ENCODE measurements at regions not wholly inside any gene's neighbourhood (a gene's known extent, or its start where the extent isn't known, plus 50 kb on each side); places are given as distances from the start of the nearest gene placed in this dataset.

GRCh38 chr1:94643819-94644218 is 102.3 kb upstream of the F3 start:
- in situ Hi-C loops (cut with MboI) = no loop called here
- Histone ChIP-seq H3K9ac (no peak overlapping the region), H3K4me1 (ENCODE audit: insufficient read depth) (peaks cover 34% of the 10 kb centered on the region), H3K36me3 (ENCODE audit: low read depth) (no peaks in the 10 kb centered on the region), H3K27me3 (replicated peaks; ENCODE audit: insufficient read depth) (no peaks in the 10 kb centered on the region), H2AFZ (no peak overlapping the region), H3K27ac (no peak overlapping the region), H3K4me3 (no peak overlapping the region), H3K9me3 (ENCODE audit: low read depth) (no peaks in the 10 kb centered on the region), H3K79me2 (ENCODE audit: insufficient read depth) (no peaks in the 10 kb centered on the region), H4K20me1 (ENCODE audit: insufficient read depth) (no peaks in the 10 kb centered on the region), H3K4me2 (ENCODE audit: unreplicated experiment) (no peak overlapping the region), H3F3A (ENCODE audit: insufficient read depth) (peaks cover 37% of the 10 kb centered on the region), H3K9me2 (ENCODE audit: insufficient read depth) (no peaks in the 10 kb centered on the region)
- TF ChIP-seq EZH2 (IDR thresholded peaks at IDR 0.05; ENCODE audit: insufficient read depth, poor library complexity, severe bottlenecking) = no peak
- TF ChIP-seq EZH2phosphoT487 (IDR thresholded peaks at IDR 0.05; ENCODE audit: insufficient read depth, low read depth) = no peak
- 96 to 97% methylated on average over 7 of the region's 7 CpGs for WGBS, 2 experiments (ENCODE audit: low coverage in 1 of 2, low lambda C conversion rate in 2 of 2, missing lambda C conversion rate in 2 of 2)
- DNase-seq = no peak

- peaks cover 26% of the 10 kb centered on the region for H3K4me1 ChIP-seq (ENCODE audit: insufficient read depth)
- no peak overlapping the region for H3K27ac ChIP-seq
- H3K79me2 ChIP-seq (ENCODE audit: insufficient read depth) = no peaks in the 10 kb centered on the region
- in situ Hi-C loops (cut with MboI) = no loop called here
- TF ChIP-seq EZH2phosphoT487 (IDR thresholded peaks at IDR 0.05; ENCODE audit: insufficient read depth, low read depth) (no peak), EZH2 (IDR thresholded peaks at IDR 0.05; ENCODE audit: insufficient read depth, poor library complexity, severe bottlenecking) (no peak)
- peaks cover 32% of the 10 kb centered on the region for H3F3A ChIP-seq (ENCODE audit: insufficient read depth)
- H3K36me3 ChIP-seq (ENCODE audit: low read depth) = no peaks in the 10 kb centered on the region
- WGBS, 2 experiments (ENCODE audit: low coverage in 1 of 2, low lambda C conversion rate in 2 of 2, missing lambda C conversion rate in 2 of 2) = 88 to 94% methylated on average over 6 of the region's 6 CpGs
- no peaks in the 10 kb centered on the region for H4K20me1 ChIP-seq (ENCODE audit: insufficient read depth)
- no peaks in the 10 kb centered on the region for H3K27me3 ChIP-seq (replicated peaks; ENCODE audit: insufficient read depth)
- H2AFZ ChIP-seq = no peak overlapping the region
- DNase-seq = no peak
- H3K9me3 ChIP-seq (ENCODE audit: low read depth) = no peaks in the 10 kb centered on the region
- no peak overlapping the region for H3K4me3 ChIP-seq
- no peak overlapping the region for H3K4me2 ChIP-seq (ENCODE audit: unreplicated experiment)
- no peak overlapping the region for H3K9ac ChIP-seq
- H3K9me2 ChIP-seq (ENCODE audit: insufficient read depth) = no peaks in the 10 kb centered on the region
These were observed 101.2 kb upstream of the F3 start for GRCh38 chr1:94642617-94643321.

- Histone ChIP-seq H3K27me3 (replicated peaks; ENCODE audit: insufficient read depth) (no peaks in the 10 kb centered on the region), H3K4me1 (ENCODE audit: insufficient read depth) (peaks cover 24% of the 10 kb centered on the region), H4K20me1 (ENCODE audit: insufficient read depth) (no peaks in the 10 kb centered on the region), H2AFZ (no peak overlapping the region), H3K4me3 (no peak overlapping the region), H3F3A (ENCODE audit: insufficient read depth) (peaks cover 25% of the 10 kb centered on the region), H3K36me3 (ENCODE audit: low read depth) (no peaks in the 10 kb centered on the region), H3K27ac (no peak overlapping the region), H3K4me2 (ENCODE audit: unreplicated experiment) (no peak overlapping the region), H3K9ac (no peak overlapping the region), H3K9me3 (ENCODE audit: low read depth) (no peaks in the 10 kb centered on the region), H3K79me2 (ENCODE audit: insufficient read depth) (no peaks in the 10 kb centered on the region), H3K9me2 (ENCODE audit: insufficient read depth) (no peaks in the 10 kb centered on the region)
- 83 to 84% methylated on average over 6 of the region's 6 CpGs for WGBS, 2 experiments (ENCODE audit: low coverage in 1 of 2, low lambda C conversion rate in 2 of 2, missing lambda C conversion rate in 2 of 2)
- TF ChIP-seq EZH2 (IDR thresholded peaks at IDR 0.05; ENCODE audit: insufficient read depth, poor library complexity, severe bottlenecking) (no peak), EZH2phosphoT487 (IDR thresholded peaks at IDR 0.05; ENCODE audit: insufficient read depth, low read depth) (no peak)
- in situ Hi-C loops (cut with MboI) = no loop called here
- DNase-seq = no peak
These were observed 100.4 kb upstream of the F3 start for GRCh38 chr1:94641990-94642389.

GRCh38 chr1:94640125-94640524 is 98.6 kb upstream of the F3 start:
- no peak overlapping the region for H2AFZ ChIP-seq
- H3K36me3 ChIP-seq (ENCODE audit: low read depth) = no peaks in the 10 kb centered on the region
- H3K4me2 ChIP-seq (ENCODE audit: unreplicated experiment) = no peak overlapping the region
- H3K4me3 ChIP-seq = no peak overlapping the region
- no peaks in the 10 kb centered on the region for H3K9me2 ChIP-seq (ENCODE audit: insufficient read depth)
- no peak overlapping the region for H3K27ac ChIP-seq
- in situ Hi-C loops (cut with MboI) = no loop called here
- DNase-seq = no peak
- no peaks in the 10 kb centered on the region for H3K27me3 ChIP-seq (replicated peaks; ENCODE audit: insufficient read depth)
- H4K20me1 ChIP-seq (ENCODE audit: insufficient read depth) = no peaks in the 10 kb centered on the region
- H3K9me3 ChIP-seq (ENCODE audit: low read depth) = no peaks in the 10 kb centered on the region
- H3K79me2 ChIP-seq (ENCODE audit: insufficient read depth) = no peaks in the 10 kb centered on the region
- no peak overlapping the region for H3K9ac ChIP-seq
- WGBS, 2 experiments (ENCODE audit: low coverage in 1 of 2, low lambda C conversion rate in 2 of 2, missing lambda C conversion rate in 2 of 2) = 99 to 100% methylated on average over 2 of the region's 2 CpGs
- no peak for TF ChIP-seq EZH2 (IDR thresholded peaks at IDR 0.05; ENCODE audit: insufficient read depth, poor library complexity, severe bottlenecking)
- TF ChIP-seq EZH2phosphoT487 (IDR thresholded peaks at IDR 0.05; ENCODE audit: insufficient read depth, low read depth) = no peak
- H3K4me1 ChIP-seq (ENCODE audit: insufficient read depth) = peaks cover 18% of the 10 kb centered on the region
- H3F3A ChIP-seq (ENCODE audit: insufficient read depth) = peaks cover 16% of the 10 kb centered on the region
